Prostate gland (tissue), 2 donors: ENCODE measurements at regions not wholly inside any gene's neighbourhood (a gene's known extent, or its start where the extent isn't known, plus 50 kb on each side); places are given as distances from the start of the nearest gene placed in this dataset.

Experiments
- DNase-seq: peaks from one replicate; pipeline ENCODE4 v3.0.0-alpha.2; 2019; ENCODE audit warnings: low spot score
- H3K27ac ChIP-seq, 2 donors: fragments of 200-600 bp; sonication (generic); 2 replicates each; pipeline ENCODE4 v1.5.1; 2017 to 2019
- H3K27me3 ChIP-seq: fragments of 200-600 bp; sonication (generic); replicated peaks from 2 replicates; pipeline ENCODE4 v1.5.1; 2019; ENCODE audit not compliant: insufficient read depth
- H3K36me3 ChIP-seq, 2 donors: fragments of 200-600 bp; sonication (generic); 1 replicate in 1 of 2; 2 replicates in 1 of 2; pipeline versions ENCODE4 v1.5.1 to v1.8.1; 2017 to 2019
- H3K4me1 ChIP-seq: fragments of 200-600 bp; sonication (generic); replicated peaks from 2 replicates; pipeline ENCODE4 v1.5.1; 2019
- H3K4me3 ChIP-seq, 2 donors: fragments of 200-600 bp; sonication (generic); 2 replicates each; pipeline ENCODE4 v1.5.1; 2017 to 2019
- H3K9me3 ChIP-seq: fragments of 200-600 bp; sonication (generic); 2 replicates; pipeline ENCODE4 v1.5.1; 2017
- POLR2A ChIP-seq: fragments of 450-650 bp; IDR thresholded peaks from one replicate; pipeline ENCODE4 v1.6.1; 2016; ENCODE audit warnings: antibody characterized with exemption, mild to moderate bottlenecking
- POLR2AphosphoS5 ChIP-seq: sonication (generic); formaldehyde crosslinking; IDR thresholded peaks from one replicate; pipeline ENCODE4 v1.6.1; 2017; ENCODE audit warnings: antibody characterized with exemption
- WGBS: methylation state at CpG from one replicate; pipeline ENCODE4 v1.1.5; 2018; 5-methylcytosine and 5-hydroxymethylcytosine counted together
- intact Hi-C: fragments of 100-400 bp; cut with DNase I; formaldehyde crosslinking; loops from one replicate; pipeline ENCODE4 v1.14.2; 2022
- TF ChIP-seq, protein P1 (sequence below), 4 experiments: fragments of 200-600 bp in 2 of 4; fragments of 450-650 bp in 2 of 4; sonication (generic) in 2 of 4; IDR thresholded peaks; 1 replicate in 3 of 4; 2 replicates in 1 of 4; pipeline ENCODE4 v1.5.1; 2016 to 2019; ENCODE audit warnings: antibody characterized with exemption in 4 of 4, mild to moderate bottlenecking in 2 of 4, moderate library complexity in 2 of 4

DNA sequence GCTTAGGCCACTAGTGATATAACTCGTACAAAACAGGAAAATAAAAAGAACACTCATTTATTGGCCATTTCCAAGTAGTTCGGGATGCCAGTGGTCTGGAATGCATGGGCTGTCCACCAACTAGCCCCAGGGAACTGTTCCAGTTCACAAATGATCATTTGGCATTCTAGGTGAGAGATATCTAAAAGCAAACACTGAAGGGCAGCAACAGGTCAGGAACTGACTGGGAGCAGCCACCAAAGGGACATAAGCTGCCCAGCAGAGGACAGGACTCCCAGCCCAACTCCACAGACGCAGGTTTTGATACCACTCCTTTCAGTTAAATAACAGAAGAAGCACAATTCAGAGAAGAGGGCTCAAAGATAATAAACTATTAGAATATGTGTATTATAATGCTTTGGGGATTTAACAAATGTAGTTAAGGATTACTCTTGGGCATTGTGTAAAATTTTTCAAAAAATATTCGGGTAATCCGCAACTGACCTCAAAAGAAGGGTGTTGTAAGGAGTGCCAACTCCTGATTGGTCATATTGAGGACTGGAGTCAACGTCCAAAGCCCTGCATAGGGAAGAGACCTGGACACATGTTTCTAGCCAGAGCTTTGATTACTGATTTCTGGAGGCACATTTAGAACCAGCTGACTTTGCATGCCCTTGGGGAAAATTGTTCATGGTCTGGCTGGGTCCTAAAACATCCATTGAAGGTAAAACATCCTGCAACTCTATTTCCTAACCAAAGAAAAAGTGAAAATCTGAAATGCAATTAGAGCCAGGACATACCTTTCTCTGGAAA, 320.0 kb downstream of the DNAH5 start:
- no peak for DNase-seq

DNA sequence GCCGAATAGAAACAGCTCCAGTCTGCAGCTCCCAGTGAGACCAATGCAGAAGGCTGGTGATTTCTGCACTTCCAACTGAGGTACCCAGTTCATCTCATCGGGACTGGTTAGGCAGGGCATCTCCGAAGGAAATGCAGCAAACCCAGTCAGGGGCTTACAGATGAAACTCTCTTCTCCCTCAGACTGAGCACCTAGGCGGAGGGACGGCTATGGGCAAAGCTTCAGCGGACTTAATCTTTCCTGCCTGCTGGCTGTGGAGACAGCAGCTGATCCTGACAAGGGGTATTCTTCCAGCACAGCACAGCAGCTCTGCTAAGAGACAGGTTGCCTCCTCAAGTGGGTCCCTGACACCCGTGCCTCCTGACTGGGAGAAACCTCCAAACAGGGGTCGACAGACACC, 330.9 kb downstream of the DNAH5 start:
- H3K4me1 ChIP-seq = no peaks in the 10 kb centered on the region
- no peak overlapping the region for H3K4me3 ChIP-seq
- H3K36me3 ChIP-seq = no peaks in the 10 kb centered on the region
- no peaks in the 10 kb centered on the region for H3K9me3 ChIP-seq
- no peak overlapping the region for H3K27ac ChIP-seq
- TF ChIP-seq POLR2AphosphoS5 (no peak), POLR2A (no peak)
- TF ChIP-seq, protein P1, sequence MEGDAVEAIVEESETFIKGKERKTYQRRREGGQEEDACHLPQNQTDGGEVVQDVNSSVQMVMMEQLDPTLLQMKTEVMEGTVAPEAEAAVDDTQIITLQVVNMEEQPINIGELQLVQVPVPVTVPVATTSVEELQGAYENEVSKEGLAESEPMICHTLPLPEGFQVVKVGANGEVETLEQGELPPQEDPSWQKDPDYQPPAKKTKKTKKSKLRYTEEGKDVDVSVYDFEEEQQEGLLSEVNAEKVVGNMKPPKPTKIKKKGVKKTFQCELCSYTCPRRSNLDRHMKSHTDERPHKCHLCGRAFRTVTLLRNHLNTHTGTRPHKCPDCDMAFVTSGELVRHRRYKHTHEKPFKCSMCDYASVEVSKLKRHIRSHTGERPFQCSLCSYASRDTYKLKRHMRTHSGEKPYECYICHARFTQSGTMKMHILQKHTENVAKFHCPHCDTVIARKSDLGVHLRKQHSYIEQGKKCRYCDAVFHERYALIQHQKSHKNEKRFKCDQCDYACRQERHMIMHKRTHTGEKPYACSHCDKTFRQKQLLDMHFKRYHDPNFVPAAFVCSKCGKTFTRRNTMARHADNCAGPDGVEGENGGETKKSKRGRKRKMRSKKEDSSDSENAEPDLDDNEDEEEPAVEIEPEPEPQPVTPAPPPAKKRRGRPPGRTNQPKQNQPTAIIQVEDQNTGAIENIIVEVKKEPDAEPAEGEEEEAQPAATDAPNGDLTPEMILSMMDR (IDR thresholded peaks at IDR 0.05) = no peak
- intact Hi-C loops = no loop called here
- WGBS = 90% methylated on average over 8 of the region's 8 CpGs
- no peaks in the 10 kb centered on the region for H3K27me3 ChIP-seq
- DNase-seq = no peak

More for the DNA sequence above, 320.0 kb downstream of the DNAH5 start:
- Histone ChIP-seq H3K4me1 (no peaks in the 10 kb centered on the region), H3K27me3 (no peaks in the 10 kb centered on the region), H3K36me3 (no peaks in the 10 kb centered on the region), H3K27ac (no peak overlapping the region), H3K4me3 (no peak overlapping the region), H3K9me3 (no peaks in the 10 kb centered on the region)
- no peak for TF ChIP-seq POLR2AphosphoS5
- TF ChIP-seq, protein P1 (IDR thresholded peaks at IDR 0.05) = no peak
- TF ChIP-seq POLR2A = no peak
- WGBS = 67% methylated on average over 6 of the region's 6 CpGs
- intact Hi-C loops = no loop called here

GRCh38 chr5:13611604-13612003, 332.9 kb downstream of the DNAH5 start:
- Histone ChIP-seq H3K4me3 (no peak overlapping the region), H3K27ac (no peak overlapping the region), H3K9me3 (no peaks in the 10 kb centered on the region), H3K4me1 (no peaks in the 10 kb centered on the region), H3K27me3 (no peaks in the 10 kb centered on the region), H3K36me3 (no peaks in the 10 kb centered on the region)
- WGBS = 93% methylated on average over 3 of the region's 3 CpGs
- intact Hi-C loops = no loop called here
- TF ChIP-seq POLR2A = no peak
- TF ChIP-seq POLR2AphosphoS5 = no peak
- TF ChIP-seq, protein P1 (IDR thresholded peaks at IDR 0.05) = no peak
- no peak for DNase-seq

GRCh38 chr5:13609504-13609903, 335.0 kb downstream of the DNAH5 start:
- Histone ChIP-seq H3K4me1 (no peaks in the 10 kb centered on the region), H3K27ac (no peak overlapping the region), H3K36me3 (no peaks in the 10 kb centered on the region), H3K9me3 (no peaks in the 10 kb centered on the region), H3K27me3 (no peaks in the 10 kb centered on the region), H3K4me3 (no peak overlapping the region)
- intact Hi-C loops = no loop called here
- 91% methylated on average over 4 of the region's 4 CpGs for WGBS
- TF ChIP-seq POLR2AphosphoS5 = no peak
- TF ChIP-seq, protein P1 (IDR thresholded peaks at IDR 0.05) = no peak
- no peak for TF ChIP-seq POLR2A
- DNase-seq = no peak

- Histone ChIP-seq H3K9me3 (no peaks in the 10 kb centered on the region), H3K4me3 (no peak overlapping the region), H3K4me1 (no peaks in the 10 kb centered on the region), H3K27me3 (no peaks in the 10 kb centered on the region), H3K36me3 (no peaks in the 10 kb centered on the region), H3K27ac (no peak overlapping the region)
- WGBS = 85% methylated on average over 1 of the region's 1 CpG
- no peak for DNase-seq
- intact Hi-C loops = no loop called here
- TF ChIP-seq POLR2AphosphoS5 = no peak
- TF ChIP-seq POLR2A = no peak
- TF ChIP-seq, protein P1 (IDR thresholded peaks at IDR 0.05) = no peak
Observed at GRCh38 chr5:13606051-13606450, 338.4 kb downstream of the DNAH5 start.
